GM12892 (cell line): ENCODE measurements at regions not wholly inside any gene's neighbourhood (a gene's known extent, or its start where the extent isn't known, plus 50 kb on each side); places are given as distances from the start of the nearest gene placed in this dataset.

Experiments
- DNase-seq: peaks from one replicate; pipeline ENCODE4 v3.0.0; 2011; ENCODE audit not compliant: insufficient read length
- FAIRE-seq: peaks from 2 replicates; lab custom pipeline; 2011; peaks lifted over from hg19 to GRCh38; lab: Jason Lieb, UNC
- POLR2A ChIP-seq: IDR thresholded peaks from 2 replicates; pipeline ENCODE4 v1.6.1; 2011; ENCODE audit warnings: low read depth, low read length, control low read depth
- POLR2AphosphoS5 ChIP-seq: IDR thresholded peaks from 2 replicates; pipeline ENCODE4 v1.6.1; 2011; ENCODE audit warnings: low read depth, low read length, control low read depth
- TAF1 ChIP-seq: IDR thresholded peaks from 2 replicates; pipeline ENCODE4 v1.6.1; 2011; ENCODE audit warnings: low read depth, mild to moderate bottlenecking, control low read depth, low read length, borderline replicate concordance

DNA sequence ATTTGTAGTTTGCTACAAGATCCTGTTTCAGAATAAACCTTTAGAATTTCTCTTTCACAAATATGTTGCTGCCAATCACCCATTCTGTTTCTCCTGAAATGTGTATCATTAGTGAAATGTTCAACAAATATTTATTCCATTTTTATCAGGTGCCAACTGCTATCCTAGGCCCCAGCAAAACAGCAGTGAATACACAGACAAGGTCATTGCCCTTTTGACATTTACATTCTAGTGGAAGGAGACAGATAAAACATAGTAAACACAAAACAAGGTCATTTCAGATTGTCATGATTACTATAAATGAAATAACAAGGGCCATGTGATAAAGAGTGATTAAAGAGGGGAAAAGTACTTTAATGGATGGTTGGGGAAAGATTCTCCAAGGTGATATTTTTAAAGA, 404.8 kb upstream of the PHF14 start:
- FAIRE-seq = no peak

DNA sequence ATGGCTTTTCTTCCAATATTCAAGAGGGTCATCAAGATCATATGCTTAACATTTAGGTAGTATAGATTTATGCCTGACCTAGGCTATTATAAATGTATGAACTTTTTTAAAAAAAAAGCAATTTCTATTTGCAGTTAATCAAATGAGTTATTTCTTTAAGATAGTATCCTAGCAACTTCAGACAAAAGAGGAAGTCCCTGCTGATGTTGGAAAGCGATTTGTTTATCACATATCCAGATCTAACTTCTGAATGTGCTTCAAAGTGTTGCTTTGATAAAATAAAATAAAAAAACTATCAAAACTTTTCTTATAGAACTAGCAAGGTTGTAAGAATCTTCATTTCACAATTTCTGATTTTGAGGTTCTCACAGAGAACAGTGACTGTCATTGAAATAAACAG, 401.9 kb upstream of the PHF14 start:
- TF ChIP-seq POLR2AphosphoS5 (no peak), POLR2A (no peak), TAF1 (no peak)
- no peak for DNase-seq
- FAIRE-seq = no peak

More for the DNA sequence above, 404.8 kb upstream of the PHF14 start:
- DNase-seq = no peak
- TF ChIP-seq POLR2A (no peak), POLR2AphosphoS5 (no peak), TAF1 (no peak)

DNA sequence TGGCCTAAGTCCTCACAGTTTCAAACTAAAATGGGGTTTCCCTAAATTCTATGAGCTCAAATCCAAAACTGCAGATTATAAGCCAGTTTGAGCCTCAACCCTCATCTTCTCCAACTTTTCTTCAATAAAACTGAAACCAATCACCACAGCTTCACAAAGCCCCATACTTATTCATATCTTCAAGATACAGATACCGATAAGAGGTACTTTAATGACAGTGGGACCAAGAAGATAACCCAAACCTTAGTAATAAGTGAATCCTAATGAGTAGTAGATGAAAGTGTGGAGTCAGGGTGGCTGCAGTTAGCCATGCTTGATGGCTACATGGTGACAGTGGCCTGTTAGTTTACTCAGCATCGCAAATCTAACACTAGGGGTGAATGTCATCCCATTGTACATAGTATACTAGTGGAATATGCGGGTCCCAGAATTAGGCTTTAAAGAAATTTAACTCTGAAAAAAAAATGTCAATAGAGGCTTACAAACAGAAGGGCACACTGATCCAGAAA, 395.8 kb upstream of the PHF14 start:
- FAIRE-seq (no peak), DNase-seq (no peak)
- TF ChIP-seq TAF1 (no peak), POLR2AphosphoS5 (no peak), POLR2A (no peak)

DNA sequence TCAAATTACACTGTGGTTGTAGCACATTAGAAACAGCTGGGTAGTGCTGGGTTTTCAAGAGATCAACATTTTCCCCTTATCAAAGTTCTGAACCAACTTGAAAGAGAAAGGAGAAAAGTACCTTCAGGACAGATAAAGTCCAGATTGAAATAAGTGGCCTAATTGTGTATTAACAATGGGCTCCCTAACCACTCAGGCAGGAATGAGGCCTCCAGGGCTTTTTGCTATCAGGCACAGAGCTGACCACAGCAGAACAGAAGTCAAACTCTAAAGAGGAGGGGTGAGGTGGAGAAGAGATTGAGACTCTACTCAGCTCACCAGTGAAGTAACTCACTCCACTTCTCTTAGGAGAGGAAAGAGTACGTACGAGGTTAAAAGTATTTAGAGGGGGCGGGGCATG, 394.1 kb upstream of the PHF14 start:
- DNase-seq = no peak
- TF ChIP-seq POLR2A (no peak), TAF1 (no peak), POLR2AphosphoS5 (no peak)
- FAIRE-seq = no peak

DNA sequence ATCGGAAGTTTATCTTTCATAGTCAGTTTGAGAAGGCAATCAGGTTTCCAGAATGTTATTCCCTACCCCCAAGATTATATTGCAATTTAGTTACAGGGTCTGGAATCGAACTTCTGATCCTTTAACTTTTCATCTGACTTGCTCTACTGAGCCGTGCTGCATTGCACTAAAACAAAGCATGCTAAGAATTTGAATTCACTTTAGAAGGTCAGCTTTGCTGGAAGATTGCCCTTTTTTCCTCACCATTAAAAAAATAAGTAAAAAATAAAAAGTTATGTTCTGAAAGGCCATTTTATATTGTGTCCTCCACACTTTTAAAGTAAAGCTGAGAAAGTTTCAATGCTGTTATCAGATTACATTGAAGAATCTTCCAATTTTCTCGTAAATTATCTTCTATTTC, 388.8 kb upstream of the PHF14 start:
- FAIRE-seq (no peak), DNase-seq (no peak)
- TF ChIP-seq TAF1 (no peak), POLR2A (no peak), POLR2AphosphoS5 (no peak)

DNA sequence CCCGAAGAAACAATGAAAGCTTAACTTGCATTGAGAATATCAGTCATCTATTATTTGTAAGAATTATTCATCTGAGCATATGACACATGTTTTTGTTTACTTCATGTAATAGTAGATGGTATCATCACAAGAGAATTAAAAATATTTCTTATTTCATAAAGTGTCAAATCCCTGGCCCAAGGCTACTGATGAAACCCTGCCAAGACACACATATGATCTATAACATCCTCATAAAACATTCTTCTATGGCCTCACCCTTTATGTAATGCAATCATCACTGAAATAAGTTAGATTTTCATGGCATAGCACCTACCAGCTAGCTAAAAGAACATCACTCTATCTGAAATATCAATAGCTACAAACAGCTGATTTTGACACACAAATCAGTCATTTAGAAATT, 385.6 kb upstream of the PHF14 start:
- TF ChIP-seq POLR2A (no peak), TAF1 (no peak), POLR2AphosphoS5 (no peak)
- FAIRE-seq = no peak
- DNase-seq = no peak

DNA sequence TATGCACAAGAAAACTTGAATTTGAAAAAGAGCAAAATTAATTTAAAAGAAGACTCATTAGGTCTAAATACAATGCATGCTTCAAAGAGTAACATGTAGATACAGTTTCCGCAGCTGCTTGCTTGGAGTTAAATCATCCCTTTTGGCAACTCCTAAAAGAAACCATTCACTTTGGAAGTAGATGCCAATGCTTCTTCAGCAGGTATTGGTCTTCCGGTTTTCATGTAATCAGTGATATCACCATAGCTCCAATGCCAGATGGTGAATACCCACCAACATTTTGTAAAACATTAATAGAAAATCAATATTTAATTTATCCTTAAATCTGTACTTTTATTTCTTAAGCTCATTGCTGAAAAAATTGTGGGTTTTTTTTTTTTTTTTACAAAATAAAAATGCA, 381.1 kb upstream of the PHF14 start:
- DNase-seq (no peak), FAIRE-seq (no peak)
- TF ChIP-seq POLR2AphosphoS5 = no peak

DNA sequence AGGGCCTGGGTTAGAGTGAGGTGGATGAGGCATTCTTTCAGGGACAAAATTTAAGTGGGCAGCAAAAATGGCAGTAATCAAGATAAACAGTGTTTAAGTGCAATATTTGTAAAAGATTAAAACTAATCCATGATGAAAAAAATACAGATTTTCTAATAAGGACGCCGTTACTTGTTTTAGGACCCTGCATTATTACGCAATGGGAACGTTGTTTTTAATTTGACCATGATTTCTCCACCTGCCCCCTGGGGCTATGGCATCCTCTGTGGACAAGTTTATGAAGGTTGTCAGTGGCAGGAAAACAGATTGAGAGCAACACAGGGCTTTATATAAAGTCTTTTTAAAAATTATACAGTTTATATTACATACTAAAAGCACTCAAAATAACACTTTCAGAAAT, 380.6 kb upstream of the PHF14 start:
- DNase-seq (no peak), FAIRE-seq (no peak)
- TF ChIP-seq POLR2AphosphoS5 (no peak), TAF1 (no peak), POLR2A (no peak)

DNA sequence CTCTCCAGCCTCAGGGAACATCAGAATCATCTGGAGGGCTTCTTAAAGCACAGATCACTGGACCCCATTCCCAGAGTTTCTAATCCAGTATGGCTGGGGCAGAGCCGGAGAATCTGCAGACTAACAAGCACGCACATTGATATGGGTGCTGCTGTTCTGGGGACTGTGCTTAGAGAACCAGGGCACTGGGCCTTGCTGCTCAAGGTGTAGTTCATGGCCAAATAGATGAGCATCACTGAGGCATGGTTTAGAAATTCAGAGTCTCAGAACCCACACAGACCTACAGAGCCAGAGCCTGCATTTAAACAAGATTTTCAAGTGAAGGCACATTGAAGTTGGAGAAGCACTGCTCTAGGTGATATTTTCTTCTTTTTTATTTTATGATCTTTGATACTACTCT, 376.8 kb upstream of the PHF14 start:
- no peak for FAIRE-seq

DNA sequence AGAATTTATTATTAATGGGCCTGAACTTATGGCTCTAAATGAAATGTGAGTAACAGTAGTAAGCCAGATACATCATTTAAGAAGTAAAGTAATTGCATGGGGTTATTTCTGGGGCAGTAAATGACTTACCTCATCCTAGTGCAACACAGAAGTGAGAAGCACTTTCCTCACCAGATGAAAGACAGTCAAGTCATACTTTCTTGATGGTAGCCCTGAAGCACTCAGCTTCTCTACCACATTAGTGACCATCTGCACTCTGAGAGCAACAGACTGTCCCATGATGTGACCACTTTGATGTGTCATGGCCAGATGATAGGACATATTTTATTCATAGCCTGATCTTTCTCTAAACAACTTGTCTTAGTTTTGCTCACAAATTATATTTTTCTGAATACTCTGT, 369.5 kb upstream of the PHF14 start:
- FAIRE-seq (no peak), DNase-seq (no peak)
- no peak for TF ChIP-seq POLR2A
- TF ChIP-seq TAF1 = no peak
- no peak for TF ChIP-seq POLR2AphosphoS5

More for the DNA sequence above, 376.8 kb upstream of the PHF14 start:
- DNase-seq = no peak
- no peak for TF ChIP-seq POLR2A
- no peak for TF ChIP-seq TAF1
- TF ChIP-seq POLR2AphosphoS5 = no peak

DNA sequence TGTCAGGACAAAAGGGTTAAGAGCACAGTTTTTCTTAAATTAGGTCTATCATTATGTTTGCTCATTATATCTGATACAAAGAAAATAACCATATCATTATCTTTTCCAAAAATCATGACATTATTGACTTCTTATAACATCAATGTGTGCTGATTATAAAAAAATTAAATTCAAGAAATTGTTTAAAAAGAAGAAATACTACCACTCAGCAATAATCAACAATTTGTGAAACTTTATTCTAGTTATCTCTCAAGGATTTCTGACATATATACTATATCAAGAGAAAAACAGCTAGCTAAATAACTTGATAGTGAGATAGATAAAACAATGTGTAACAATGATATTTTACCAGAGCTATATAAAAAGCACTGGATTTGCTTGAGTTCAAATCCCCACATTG, 360.7 kb upstream of the PHF14 start:
- DNase-seq = no peak
- TF ChIP-seq POLR2AphosphoS5 (no peak), POLR2A (no peak), TAF1 (no peak)
- FAIRE-seq = no peak

DNA sequence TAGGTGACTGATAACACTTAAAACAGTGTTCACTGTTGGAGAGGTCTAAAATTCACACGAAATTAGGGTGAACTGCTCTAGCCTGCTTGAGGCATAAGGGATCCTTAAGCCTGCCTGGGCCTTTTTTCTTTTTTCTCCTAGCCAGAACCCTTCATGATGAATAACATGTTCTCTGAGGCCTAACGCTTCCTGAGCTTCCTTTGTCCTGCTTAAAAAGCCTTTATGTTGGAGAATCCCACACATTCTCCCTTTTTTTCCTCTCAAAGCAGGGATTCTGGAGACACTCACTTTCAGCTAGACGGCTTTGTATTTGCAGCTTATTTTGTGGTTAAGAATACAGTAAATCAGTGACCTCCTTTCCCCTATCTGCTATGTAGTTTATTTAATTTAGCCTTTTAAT, 354.7 kb upstream of the PHF14 start:
- DNase-seq (no peak), FAIRE-seq (no peak)

DNA sequence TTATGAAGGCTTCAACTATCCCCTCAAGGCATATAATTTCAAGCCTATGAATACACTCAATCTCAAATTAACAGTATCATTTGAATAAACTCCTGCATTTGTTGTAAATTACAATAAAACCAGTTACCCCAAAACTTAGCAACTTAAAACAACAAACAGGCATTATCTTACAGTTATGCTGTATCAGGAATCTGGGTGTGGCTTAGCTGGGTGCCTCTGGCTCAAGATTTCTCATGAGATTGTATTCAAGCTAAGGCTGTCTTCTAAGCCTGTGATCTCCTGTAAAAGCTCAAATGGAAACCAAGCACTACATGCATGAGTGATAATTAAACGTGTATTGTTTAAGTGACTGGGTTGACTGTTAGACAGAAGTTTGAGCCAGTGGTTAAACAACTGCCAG, 341.0 kb upstream of the PHF14 start:
- TF ChIP-seq POLR2AphosphoS5 (no peak), TAF1 (no peak), POLR2A (no peak)
- DNase-seq = no peak
- no peak for FAIRE-seq

More for the DNA sequence above, 354.7 kb upstream of the PHF14 start:
- TF ChIP-seq POLR2A (no peak), POLR2AphosphoS5 (no peak), TAF1 (no peak)
